MV-4-11 (cell line): ENCODE measurements at regions not wholly inside any gene's neighbourhood (a gene's known extent, or its start where the extent isn't known, plus 50 kb on each side); places are given as distances from the start of the nearest gene placed in this dataset.
A peak's percentile ranks its signal among the peaks of the same experiment; 100 is the strongest.

ENCODE experiments used
- DNase-seq: peaks from one replicate; lab custom pipeline; 2025; lab: John Stamatoyannopoulos, UW

DNA sequence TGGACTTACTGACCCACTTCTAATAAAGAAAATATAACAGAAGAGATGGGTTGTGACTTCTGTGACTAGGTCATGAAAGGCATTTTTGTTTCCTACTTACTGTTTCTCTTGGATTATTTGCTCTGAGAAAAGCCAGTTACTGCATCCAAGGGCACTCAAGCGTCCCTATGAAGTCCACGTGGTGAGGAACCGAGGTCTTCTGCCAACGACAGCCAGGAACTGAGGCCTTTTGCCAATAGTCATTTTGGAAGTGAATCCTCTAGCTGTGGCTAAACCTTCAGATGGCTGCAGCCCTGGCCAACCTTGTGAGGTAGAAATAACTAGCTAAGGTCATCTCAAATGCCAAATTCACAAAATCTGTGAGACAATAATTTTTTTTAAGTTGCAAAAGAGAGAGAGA, 449.8 kb upstream of the RGPD4 start:
- DNase-seq: no peak

DNA sequence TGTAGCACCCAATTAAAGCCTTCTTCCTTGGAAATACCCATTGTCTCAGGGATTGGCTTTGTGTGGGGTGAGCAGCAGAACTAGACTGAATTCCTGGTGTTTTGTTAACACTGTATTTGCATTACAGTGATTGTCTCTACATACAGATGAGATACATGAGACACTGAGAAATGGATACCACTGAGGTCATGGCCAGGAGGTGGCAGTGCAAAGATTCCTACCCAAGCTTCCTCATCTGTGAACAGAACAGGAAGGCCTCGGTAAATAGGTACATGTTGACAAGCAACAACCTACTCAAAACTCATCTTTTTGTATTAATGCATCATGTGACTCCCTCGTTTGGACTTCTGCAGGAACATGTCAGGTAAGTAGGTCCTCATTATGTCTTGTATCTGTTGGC, 445.8 kb upstream of the RGPD4 start:
- no peak for DNase-seq

DNA sequence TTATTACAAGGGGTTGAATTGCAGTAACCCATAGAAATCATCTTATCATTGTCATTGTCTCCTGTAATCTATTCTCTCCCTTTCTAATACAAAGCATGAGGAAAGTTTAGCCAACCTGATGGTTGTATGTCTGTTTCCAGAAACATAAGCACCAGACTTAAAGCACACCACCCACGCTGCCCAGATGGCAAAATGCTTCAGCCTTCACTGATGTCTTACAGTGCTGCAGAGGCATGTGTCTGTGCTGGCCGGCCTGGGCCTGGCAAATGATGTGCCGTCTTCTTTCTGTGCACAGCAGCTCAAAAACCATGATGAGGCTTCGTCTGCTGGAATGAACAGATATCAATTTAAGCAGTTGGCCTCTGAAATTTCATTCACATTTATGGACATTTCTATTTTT, 443.0 kb upstream of the RGPD4 start:
- no peak for DNase-seq

GRCh38 chr2:107384422-107384821, 442.3 kb upstream of the RGPD4 start:
- DNase-seq: no peak

DNA sequence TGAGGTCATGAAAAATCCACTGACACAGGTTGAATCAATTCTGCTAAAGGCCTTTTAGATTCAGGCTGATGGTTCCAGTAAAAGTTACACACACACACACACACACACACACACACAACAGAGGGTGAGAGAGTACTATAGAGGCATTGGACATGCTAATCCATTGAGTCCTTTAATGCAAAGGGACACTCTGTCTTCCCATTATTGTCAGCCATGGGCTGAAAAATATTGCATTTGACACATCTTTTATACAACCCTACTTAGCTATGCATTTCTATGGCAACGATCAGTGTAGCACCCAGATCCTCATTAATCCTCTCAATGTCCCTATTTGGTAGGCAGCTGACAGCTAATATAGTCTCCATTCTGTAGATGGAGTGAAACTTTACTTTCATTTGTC, 440.8 kb upstream of the RGPD4 start:
- no peak for DNase-seq

- no peak for DNase-seq
These were observed 434.4 kb upstream of the RGPD4 start for GRCh38 chr2:107392241-107392704.

DNA sequence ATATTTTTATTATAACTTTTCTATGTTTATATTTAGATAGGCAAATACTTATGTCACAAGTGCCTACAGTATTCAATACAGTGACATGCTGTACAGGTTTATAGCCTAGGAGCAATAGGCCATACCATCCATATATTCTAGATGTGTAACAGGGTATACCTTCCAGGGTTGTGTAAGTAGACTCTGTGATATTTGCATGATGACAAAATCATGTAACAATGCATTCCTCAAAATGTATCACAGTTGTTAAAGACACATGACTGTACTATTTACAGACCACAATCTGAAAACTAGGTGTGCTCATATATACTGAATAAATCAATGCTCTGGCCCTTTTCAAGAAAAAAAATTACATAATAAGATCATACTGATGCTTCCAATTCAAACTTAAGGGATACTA, 433.2 kb upstream of the RGPD4 start:
- DNase-seq: no peak

DNA sequence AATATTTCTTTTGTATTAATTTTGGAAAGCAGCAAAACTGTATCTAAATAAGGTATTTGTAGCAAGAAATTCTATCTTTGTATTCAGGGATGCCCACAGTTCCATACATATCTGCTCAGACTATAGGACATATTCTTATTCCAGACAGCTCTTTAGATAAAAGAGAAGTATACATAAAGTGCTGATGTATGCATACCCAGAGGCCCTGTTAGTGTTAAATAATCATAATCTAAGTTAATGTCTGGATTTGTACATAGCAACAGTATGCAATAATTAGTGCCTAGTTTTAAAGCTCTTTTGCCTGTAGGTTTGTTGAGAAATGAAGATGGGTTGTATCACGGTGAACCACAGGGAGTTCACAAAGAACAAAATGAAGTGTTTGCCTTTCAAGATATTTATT, 428.0 kb upstream of the RGPD4 start:
- DNase-seq: no peak

- DNase-seq: peak; percentile 2
These were observed 424.4 kb upstream of the RGPD4 start for GRCh38 chr2:107402330-107402729.

- no peak for DNase-seq
These were observed 421.4 kb upstream of the RGPD4 start for GRCh38 chr2:107405261-107405660.

DNA sequence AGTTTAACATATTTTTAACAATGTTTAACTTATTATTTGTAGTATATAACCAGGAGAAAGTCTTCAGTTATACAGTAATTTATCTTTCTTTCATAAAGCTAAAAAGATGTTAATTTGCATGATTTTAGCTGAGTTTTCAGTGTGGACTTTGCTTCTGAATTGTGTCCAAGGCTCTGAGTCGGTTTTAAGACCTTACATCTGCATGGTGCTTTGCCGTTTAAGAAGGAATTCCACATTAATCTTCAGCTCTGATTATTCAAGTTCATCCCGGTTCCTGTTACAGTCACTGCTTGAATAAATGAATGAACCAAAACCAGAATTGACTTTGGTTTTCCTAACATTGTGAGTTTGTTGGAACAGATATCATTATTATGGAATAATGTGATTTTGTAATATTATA, 419.7 kb upstream of the RGPD4 start:
- no peak for DNase-seq

DNA sequence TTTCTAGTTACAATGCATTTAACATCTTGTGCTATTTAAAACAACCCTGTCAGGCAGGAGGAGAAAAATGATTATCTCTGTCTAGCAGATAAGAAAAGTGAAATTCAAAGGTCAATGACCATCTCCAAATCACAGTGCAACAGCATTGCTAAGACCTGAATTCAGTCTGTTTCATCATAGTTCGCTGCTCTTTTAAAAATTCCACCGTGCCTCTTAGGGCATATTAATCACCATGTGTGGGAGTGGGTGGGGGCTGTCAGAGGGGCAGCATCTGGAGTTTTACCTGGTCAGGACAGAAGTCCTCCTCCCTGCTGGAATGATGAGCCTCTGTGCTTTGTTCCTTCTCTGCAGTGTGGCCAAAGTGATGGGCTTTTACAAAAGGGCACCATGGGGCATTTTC, 418.7 kb upstream of the RGPD4 start:
- DNase-seq: no peak

DNA sequence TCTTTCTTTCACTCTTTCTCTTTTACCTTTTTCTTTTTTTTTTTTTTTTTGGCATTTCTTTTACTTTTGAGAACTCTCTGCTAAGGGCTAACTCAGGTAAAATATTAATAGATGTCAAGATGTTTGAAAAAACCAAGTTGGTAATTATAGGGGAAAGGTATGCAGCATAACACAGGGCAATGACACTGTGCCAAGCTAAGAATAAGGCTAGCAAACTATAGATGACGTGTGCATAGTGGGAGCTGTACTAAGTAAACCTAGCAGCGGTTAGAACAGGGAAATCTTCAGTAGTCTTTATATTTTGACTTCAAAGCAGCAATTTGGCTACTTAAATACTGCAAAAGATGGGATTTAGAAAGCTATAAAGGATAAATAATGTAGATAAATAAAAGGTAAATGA, 415.4 kb upstream of the RGPD4 start:
- DNase-seq: no peak

DNA sequence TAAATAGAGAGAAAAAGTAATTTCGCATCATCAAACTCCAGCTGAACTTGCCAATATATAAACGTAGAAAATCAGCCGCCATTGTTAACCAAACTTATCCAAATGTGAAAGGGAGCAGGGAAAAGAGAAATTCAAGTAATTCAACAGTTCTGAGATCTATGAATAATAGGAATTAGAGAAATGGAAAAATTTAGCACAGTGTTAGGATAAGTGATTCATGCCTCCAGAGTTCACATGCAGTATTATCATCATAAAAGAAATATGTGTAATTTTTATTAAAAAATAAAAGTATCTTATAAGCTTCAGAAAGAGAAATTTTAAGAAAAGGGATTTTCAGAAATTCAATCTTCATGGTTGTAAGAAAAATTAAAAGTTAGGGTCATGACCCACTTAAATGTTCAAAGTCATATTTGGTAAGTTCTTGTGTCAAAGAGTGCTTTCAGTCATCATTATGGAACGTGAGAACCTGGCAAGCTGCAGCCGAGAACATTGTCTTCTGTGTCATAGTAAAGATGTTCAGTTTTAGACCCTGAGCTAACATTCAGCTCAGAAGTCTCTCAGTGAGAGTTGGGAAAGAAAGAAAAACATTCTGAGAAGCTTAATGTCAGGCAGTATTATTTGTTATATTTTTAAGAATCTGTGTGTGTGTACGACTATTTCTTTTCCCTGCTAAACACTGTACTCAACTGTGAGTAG, 414.3 kb upstream of the RGPD4 start:
- DNase-seq: no peak

GRCh38 chr2:107412981-107413380, 413.7 kb upstream of the RGPD4 start:
- DNase-seq: no peak

GRCh38 chr2:107414376-107414775, 412.3 kb upstream of the RGPD4 start:
- DNase-seq: no peak

DNA sequence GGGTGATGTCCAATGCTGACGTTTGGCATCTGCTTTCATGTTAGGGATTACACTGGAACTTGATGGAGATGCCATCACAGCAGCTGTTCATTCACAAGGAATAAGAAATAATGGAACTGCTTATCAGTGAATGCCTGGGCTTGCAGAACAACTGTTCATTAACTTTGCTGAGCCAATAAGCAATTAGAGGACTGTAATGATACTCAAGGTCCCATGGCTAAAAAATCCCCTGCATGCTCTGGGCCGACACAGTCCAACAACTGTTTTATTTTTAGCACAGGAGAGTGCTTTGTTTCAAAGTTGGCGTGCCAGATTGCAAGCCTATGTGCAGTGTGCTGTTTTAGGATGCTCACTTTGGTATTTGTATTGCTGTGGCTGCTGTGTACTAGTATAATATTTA, 408.0 kb upstream of the RGPD4 start:
- no peak for DNase-seq

DNA sequence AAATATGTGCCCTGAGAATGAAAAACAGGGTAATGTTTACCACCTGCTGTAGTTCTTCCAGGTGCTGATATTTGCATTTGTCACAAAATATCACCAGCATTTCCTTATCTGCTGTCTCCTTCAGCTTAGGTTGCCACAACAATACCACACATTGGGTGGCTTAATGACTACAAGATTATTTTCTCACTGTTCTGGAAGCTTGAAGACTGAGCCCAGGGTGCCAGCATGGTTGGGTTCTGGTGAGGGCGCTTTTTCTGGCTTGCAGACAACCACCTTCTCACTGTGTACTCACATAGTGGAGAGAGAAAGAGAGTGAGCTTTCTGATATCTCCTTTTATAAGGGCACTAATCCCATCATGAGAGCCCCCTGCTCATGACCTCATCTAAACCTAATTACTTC, 407.5 kb upstream of the RGPD4 start:
- DNase-seq: no peak

- no peak for DNase-seq
These were observed 397.9 kb upstream of the RGPD4 start for GRCh38 chr2:107428781-107429180.

DNA sequence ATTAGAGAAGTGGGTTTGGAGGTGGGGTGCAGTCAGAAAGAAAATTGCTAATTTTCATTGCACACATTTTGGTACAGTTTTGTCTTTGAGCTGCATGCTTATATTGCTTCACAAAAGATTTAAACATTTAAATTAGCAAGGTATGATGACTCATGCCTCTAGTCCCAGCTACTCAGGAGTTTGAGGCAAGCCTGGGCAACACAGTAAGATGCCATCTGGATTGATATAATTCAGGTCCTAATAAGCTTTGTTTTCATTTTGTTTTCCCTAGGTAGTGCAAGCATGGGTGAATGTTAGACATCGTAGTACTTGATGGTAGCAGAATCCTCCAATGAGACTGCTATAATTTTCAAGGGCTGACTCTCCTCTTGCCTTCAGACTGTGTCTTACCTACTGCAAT, 396.7 kb upstream of the RGPD4 start:
- DNase-seq: no peak

DNA sequence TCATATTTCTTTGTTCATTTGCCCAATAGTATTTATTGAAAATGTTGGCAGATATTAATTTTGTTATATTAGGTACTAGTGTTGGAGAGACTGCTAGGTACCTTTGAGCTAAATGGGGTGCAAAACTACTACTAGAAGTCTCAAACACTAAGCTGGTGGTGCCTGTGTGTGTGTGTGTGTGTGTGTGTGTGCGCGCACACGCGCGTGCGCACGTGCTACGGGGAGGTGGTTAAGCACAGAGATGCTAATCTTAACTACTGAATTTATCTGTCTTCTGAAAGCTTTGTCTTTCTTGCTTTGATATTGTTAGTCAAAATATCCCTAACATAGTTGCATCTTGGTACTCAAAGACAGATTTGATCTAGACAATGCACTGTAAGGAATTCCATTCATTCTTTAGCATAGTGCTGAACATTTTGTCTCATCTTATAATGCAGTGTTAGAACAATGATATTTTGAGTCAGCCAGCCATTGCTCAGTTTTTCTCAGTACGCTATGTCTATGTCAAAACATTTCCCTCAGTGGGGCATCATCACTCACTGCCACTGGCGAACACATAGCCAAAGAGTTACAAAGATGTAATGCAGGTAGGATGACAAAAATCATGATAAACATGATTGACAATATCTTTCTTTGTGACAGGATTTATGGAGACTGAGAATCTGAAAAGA, 396.0 kb upstream of the RGPD4 start:
- DNase-seq: no peak

DNA sequence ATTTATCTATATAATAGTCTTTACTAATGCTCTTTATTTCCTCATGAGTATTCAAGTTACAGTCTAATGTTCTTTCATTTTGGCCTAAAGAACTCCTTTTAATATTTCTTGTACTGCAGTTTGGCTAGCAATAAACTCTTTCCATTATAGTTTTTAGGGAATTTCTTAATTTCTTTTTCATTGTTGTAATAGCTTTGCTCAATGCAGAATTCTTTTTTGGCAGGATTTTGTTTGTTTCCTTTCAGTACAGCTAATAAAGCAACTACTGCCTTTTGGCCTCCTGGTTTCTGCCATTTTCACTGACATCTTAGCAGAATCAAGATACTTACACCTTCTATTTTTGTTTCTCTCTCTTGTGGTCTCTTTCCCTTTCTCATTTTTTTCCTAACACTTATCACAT, 390.4 kb upstream of the RGPD4 start:
- no peak for DNase-seq

DNA sequence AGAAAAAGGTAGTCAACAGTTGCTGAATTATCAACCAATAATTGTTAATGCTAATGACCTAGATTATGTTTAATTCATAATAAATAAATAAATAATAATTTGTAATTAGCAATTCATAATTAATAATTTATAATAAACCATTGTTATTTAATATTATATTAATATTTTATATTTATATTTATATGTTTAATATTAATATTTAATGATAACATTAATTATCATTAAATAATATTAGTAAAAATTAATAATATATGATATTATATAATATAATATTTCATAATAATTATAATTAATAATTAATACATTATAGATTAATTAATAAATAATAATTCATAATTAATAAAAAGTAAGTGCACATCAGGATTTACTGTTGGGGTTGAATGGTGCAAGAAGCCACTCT, 389.4 kb upstream of the RGPD4 start:
- DNase-seq: no peak

- DNase-seq: no peak
These were observed 388.9 kb upstream of the RGPD4 start for GRCh38 chr2:107437807-107438206.
